Endothelial cell of umbilical vein (primary cell): ENCODE measurements at regions not wholly inside any gene's neighbourhood (a gene's known extent, or its start where the extent isn't known, plus 50 kb on each side); places are given as distances from the start of the nearest gene placed in this dataset.

ENCODE experiments used
- BruUV-seq: library from RNA; stranded (reverse); fragments of 400-500 nt; replicated peaks from 2 replicates; lab custom pipeline; 2021; lab: Mats Ljungman, UMichigan
- CTCF ChIA-PET: fragments of 300-600, 350-600 bp; sonication (Branson Sonifier 250); formaldehyde crosslinking; loops from one replicate; lab custom pipeline; 2021; ENCODE audit warnings: antibody characterized with exemption, inconsistent platforms; lab: Charles Lee
- POLR2A ChIA-PET: fragments of 300-600, 350-600 bp; sonication (Branson Sonifier 250); formaldehyde crosslinking; loops from one replicate; lab custom pipeline; 2021; ENCODE audit warnings: antibody characterized with exemption, inconsistent platforms; lab: Charles Lee
- DNase-seq: peaks from one replicate; pipeline ENCODE4 v3.0.0-alpha.2; 2011; ENCODE audit warnings: low read depth, low spot score
- FAIRE-seq: peaks from 2 replicates; lab custom pipeline; 2011; peaks lifted over from hg19 to GRCh38; lab: Jason Lieb, UNC
- H2AFZ ChIP-seq: 2 replicates; pipeline ENCODE4 v1.6.0; 2012; ENCODE audit warnings: low read depth, low read length, control low read depth, inconsistent platforms
- H3K27ac ChIP-seq: 2 replicates; pipeline ENCODE4 v1.5.1; 2011; ENCODE audit warnings: low read depth, mild to moderate bottlenecking, control low read depth, low read length, moderate library complexity; ENCODE audit not compliant: insufficient read depth
- H3K27me3 ChIP-seq, 2 experiments: 2 replicates each; pipeline versions ENCODE4 v1.6.0 to v1.6.1; 2011; ENCODE audit warnings: low read length in 2 of 2, mixed read lengths in 1 of 2; ENCODE audit not compliant: control insufficient read depth in 2 of 2, insufficient read depth in 2 of 2
- H3K36me3 ChIP-seq, 2 experiments: 2 replicates in 1 of 2; 3 replicates in 1 of 2; pipeline ENCODE4 v1.5.1; 2011; ENCODE audit warnings: low read length in 2 of 2, mild to moderate bottlenecking in 1 of 2, moderate library complexity in 1 of 2; ENCODE audit not compliant: control insufficient read depth in 2 of 2, insufficient read depth in 2 of 2; ENCODE audit errors: extremely low read depth in 1 of 2
- H3K4me1 ChIP-seq: 3 replicates; pipeline ENCODE4 v1.5.1; 2011; ENCODE audit warnings: mild to moderate bottlenecking, low read length; ENCODE audit not compliant: control insufficient read depth, insufficient read depth; ENCODE audit errors: extremely low read depth
- H3K4me2 ChIP-seq: 2 replicates; pipeline ENCODE4 v1.6.1; 2011; ENCODE audit warnings: low read length, control low read depth, mixed read lengths; ENCODE audit not compliant: insufficient read depth
- H3K4me3 ChIP-seq, 3 experiments: fragments of 200-600 bp in 1 of 3; sonication (generic), shearing (Covaris generic) in 1 of 3; replicated peaks in 1 of 3; 2 replicates each; pipeline ENCODE4 v1.5.1; 2011 to 2016; ENCODE audit warnings: control low read depth in 3 of 3, low read length in 3 of 3, mild to moderate bottlenecking in 2 of 3, inconsistent platforms in 1 of 3, low read depth in 1 of 3, moderate library complexity in 1 of 3; ENCODE audit not compliant: insufficient read depth in 1 of 3
- H3K79me2 ChIP-seq: 2 replicates; pipeline ENCODE4 v1.6.0; 2012; ENCODE audit warnings: low read length, inconsistent platforms; ENCODE audit not compliant: control insufficient read depth, insufficient read depth
- H3K9ac ChIP-seq: replicated peaks from 2 replicates; pipeline ENCODE3; 2011; ENCODE audit warnings: low read length, control low read depth; ENCODE audit not compliant: insufficient read depth; ENCODE audit errors: extremely low read depth
- H3K9me1 ChIP-seq: replicated peaks from 3 replicates; pipeline ENCODE4 v1.6.0; 2011; ENCODE audit warnings: mild to moderate bottlenecking, low read length; ENCODE audit not compliant: control insufficient read depth, insufficient read depth; ENCODE audit errors: extremely low read depth
- H3K9me3 ChIP-seq: replicated peaks from 2 replicates; pipeline ENCODE4 v1.5.1; 2012; ENCODE audit warnings: low read length, inconsistent platforms; ENCODE audit not compliant: control insufficient read depth, insufficient read depth
- H4K20me1 ChIP-seq: replicated peaks from 2 replicates; pipeline ENCODE3; 2011; ENCODE audit warnings: mild to moderate bottlenecking, low read length; ENCODE audit not compliant: control insufficient read depth, insufficient read depth; ENCODE audit errors: extremely low read depth
- CTCF ChIP-seq, 2 donors: IDR thresholded peaks; 1 replicate in 1 of 2; 2 replicates in 1 of 2; pipeline ENCODE4 v1.5.1; 2011; ENCODE audit warnings: low read length in 2 of 2, mild to moderate bottlenecking in 2 of 2, moderate library complexity in 2 of 2, control low read depth in 1 of 2, inconsistent platforms in 1 of 2, low read depth in 1 of 2; ENCODE audit not compliant: insufficient read depth in 1 of 2; ENCODE audit errors: extremely low read depth in 1 of 2
- EZH2 ChIP-seq: IDR thresholded peaks from 2 replicates; pipeline ENCODE4 v1.6.1; 2012; ENCODE audit warnings: borderline replicate concordance, low read depth, mild to moderate bottlenecking, moderate library complexity, low read length, inconsistent platforms; ENCODE audit not compliant: severe bottlenecking
- FOS ChIP-seq: IDR thresholded peaks from 2 replicates; pipeline ENCODE4 v1.6.1; 2011; ENCODE audit warnings: mild to moderate bottlenecking, low read length, moderate library complexity, borderline replicate concordance; ENCODE audit not compliant: insufficient read depth
- GATA2 ChIP-seq: IDR thresholded peaks from 2 replicates; pipeline ENCODE4 v1.7.0; 2011; ENCODE audit warnings: low read depth, mild to moderate bottlenecking, moderate library complexity, mixed read lengths, low read length; ENCODE audit not compliant: insufficient read length, insufficient read depth
- JUN ChIP-seq: IDR thresholded peaks from 2 replicates; pipeline ENCODE4 v1.6.1; 2011; ENCODE audit warnings: borderline replicate concordance, low read depth; ENCODE audit not compliant: insufficient read length, insufficient read depth
- MAX ChIP-seq: IDR thresholded peaks from 2 replicates; pipeline ENCODE4 v1.6.1; 2011; ENCODE audit not compliant: insufficient read depth, insufficient read length
- MYC ChIP-seq: IDR thresholded peaks from one replicate; pipeline ENCODE4 v1.6.1; 2011; ENCODE audit warnings: mild to moderate bottlenecking, low read depth, low read length
- POLR2A ChIP-seq: IDR thresholded peaks from 2 replicates; pipeline ENCODE4 v1.6.1; 2012; ENCODE audit warnings: low read depth, mild to moderate bottlenecking, control low read depth, low read length
- POLR2AphosphoS5 ChIP-seq: IDR thresholded peaks from 2 replicates; pipeline ENCODE4 v1.6.1; 2012; ENCODE audit warnings: low read depth, mild to moderate bottlenecking, control low read depth, low read length, moderate library complexity; ENCODE audit not compliant: insufficient read depth
- dilution Hi-C: fragments of 300-500 bp; cut with MboI; formaldehyde crosslinking; loops from one replicate; pipeline ENCODE4 v1.15.0; 2019; ENCODE audit warnings: low sequenced_read_pairs; ENCODE audit not compliant: extremely low pct_ligation_motif_present
- intact Hi-C: fragments of 100-400 bp; cut with micrococcal nuclease; formaldehyde crosslinking; loops from one replicate; pipeline ENCODE4 v1.10.0; 2022

- Histone ChIP-seq H4K20me1 (no peaks in the 10 kb centered on the region), H3K36me3 (no peaks in the 10 kb centered on the region), H3K9me3 (no peaks in the 10 kb centered on the region), H2AFZ (no peak overlapping the region), H3K27me3 (no peaks in the 10 kb centered on the region), H3K9me1 (no peaks in the 10 kb centered on the region), H3K4me3 (no peak overlapping the region), H3K79me2 (no peaks in the 10 kb centered on the region), H3K4me2 (no peak overlapping the region), H3K4me1 (no peaks in the 10 kb centered on the region), H3K9ac (no peak overlapping the region), H3K27ac (no peak overlapping the region)
- BruUV-seq, result no TSS peak
- TF ChIP-seq EZH2, result no peak
- no peak for TF ChIP-seq FOS
- TF ChIP-seq POLR2A, result no peak
- TF ChIP-seq CTCF (IDR thresholded peaks at IDR 0.05; ENCODE audit: extremely low read depth in 1 of 2, insufficient read depth in 1 of 2, low read depth in 1 of 2, low read length in 2 of 2), result no peak
- TF ChIP-seq MYC, result no peak
- no peak for TF ChIP-seq GATA2
- no peak for TF ChIP-seq POLR2AphosphoS5
- no peak for TF ChIP-seq MAX
- no peak for TF ChIP-seq JUN
- dilution Hi-C loops, result no loop called here
- ChIA-PET POLR2A (no interaction called here), CTCF (no interaction called here)
- intact Hi-C loops, result no loop called here
- no peak for FAIRE-seq
- no peak for DNase-seq
These were observed 395.9 kb upstream of the CAMK1G start for GRCh38 chr1:209187589-209187988.
